ENCODE measurements at regions not wholly inside any gene's neighbourhood (a gene's known extent, or its start where the extent isn't known, plus 50 kb on each side); places are given as distances from the start of the nearest gene placed in this dataset.

GRCh38 chr4:45131020-45131419, 404.7 kb upstream of the GNPDA2 start:
- H3K14ac ChIP-seq (ENCODE audit: low read length in 2 of 2): no peak overlapping the region
- DNase-seq: no peak
- no peak overlapping the region for H3K4me2 ChIP-seq (ENCODE audit: low read length, poor library complexity, severe bottlenecking)
- no peak overlapping the region for H2AK5ac ChIP-seq (ENCODE audit: low read length, severe bottlenecking)
- no peak overlapping the region for H3K23ac ChIP-seq (ENCODE audit: low read length in 2 of 2)
- no peak overlapping the region for H3K9ac ChIP-seq (ENCODE audit: low read length)
- H3K27ac ChIP-seq (ENCODE audit: low read length, poor library complexity, severe bottlenecking): no peak overlapping the region
- no CpG with 5 or more reads among the region's 3 CpGs for WGBS
- H4K8ac ChIP-seq (ENCODE audit: low read length): no peak overlapping the region
- H2BK5ac ChIP-seq (ENCODE audit: low read depth, low read length, poor library complexity, severe bottlenecking): no peak overlapping the region
- no peak overlapping the region for H2BK15ac ChIP-seq (ENCODE audit: low read depth, poor library complexity, severe bottlenecking)
- H3K79me1 ChIP-seq (replicated peaks; ENCODE audit: low read length, poor library complexity, severe bottlenecking): no peaks in the 10 kb centered on the region
- no peaks in the 10 kb centered on the region for H3K36me3 ChIP-seq (ENCODE audit: control insufficient read depth in 1 of 2, insufficient read depth in 2 of 2, low read depth in 1 of 2, low read length in 2 of 2)
- H3K18ac ChIP-seq (ENCODE audit: low read depth in 1 of 2, low read length in 2 of 2): no peak overlapping the region
- no peaks in the 10 kb centered on the region for H3K4me1 ChIP-seq (ENCODE audit: control insufficient read depth, insufficient read depth, low read depth, low read length)
- peaks cover 3% of the 10 kb centered on the region for H3K9me3 ChIP-seq (ENCODE audit: control insufficient read depth, low read length)
- H3K4ac ChIP-seq (ENCODE audit: low read depth in 1 of 2, low read length in 2 of 2): no peak overlapping the region
- no peak overlapping the region for H4K91ac ChIP-seq (ENCODE audit: low read length)
- H2BK12ac ChIP-seq (ENCODE audit: low read length in 2 of 2): no peak overlapping the region
- H2AFZ ChIP-seq (ENCODE audit: low read depth, low read length): no peak overlapping the region
- H2BK120ac ChIP-seq (ENCODE audit: low read depth, low read length): no peak overlapping the region
- H3K4me3 ChIP-seq (ENCODE audit: insufficient read depth in 1 of 2, low read depth in 1 of 2, low read length in 2 of 2): no peak overlapping the region
- no peaks in the 10 kb centered on the region for H3K27me3 ChIP-seq (ENCODE audit: control insufficient read depth in 1 of 2, insufficient read depth in 1 of 2, low read length in 2 of 2)

DNA sequence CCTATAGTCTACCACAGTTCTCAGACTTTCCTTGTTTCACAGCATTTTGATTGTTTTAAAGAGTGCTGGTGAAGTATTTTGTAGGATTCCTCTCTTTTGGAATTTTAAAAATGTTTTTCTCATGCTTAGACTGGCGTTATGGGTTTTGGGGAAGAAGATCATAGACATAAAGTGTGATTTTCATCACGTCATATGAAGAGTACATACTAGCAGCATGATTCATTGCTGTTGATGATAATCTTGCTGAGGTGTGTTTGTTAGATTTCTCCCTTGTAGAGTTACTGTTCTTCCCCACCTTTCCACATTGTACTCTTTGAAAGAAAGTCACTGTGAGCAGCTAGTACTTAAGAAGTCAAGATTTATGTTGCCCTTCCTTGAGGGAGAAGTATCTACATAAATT, 396.1 kb upstream of the GNPDA2 start:
- H3K9ac ChIP-seq (ENCODE audit: low read length): no peak overlapping the region
- no peak for DNase-seq
- H2BK120ac ChIP-seq (ENCODE audit: low read depth, low read length): no peak overlapping the region
- H2BK12ac ChIP-seq (ENCODE audit: low read length in 2 of 2): no peak overlapping the region
- no peak overlapping the region for H4K91ac ChIP-seq (ENCODE audit: low read length)
- H3K9me3 ChIP-seq (ENCODE audit: control insufficient read depth, low read length): no peaks in the 10 kb centered on the region
- H4K8ac ChIP-seq (ENCODE audit: low read length): no peak overlapping the region
- H3K79me1 ChIP-seq (replicated peaks; ENCODE audit: low read length, poor library complexity, severe bottlenecking): no peaks in the 10 kb centered on the region
- H3K23ac ChIP-seq (ENCODE audit: low read length in 2 of 2): no peak overlapping the region
- no peak overlapping the region for H3K27ac ChIP-seq (ENCODE audit: low read length, poor library complexity, severe bottlenecking)
- WGBS: 69% methylated on average over 2 of the region's 2 CpGs
- H2AK5ac ChIP-seq (ENCODE audit: low read length, severe bottlenecking): no peak overlapping the region
- no peak overlapping the region for H3K18ac ChIP-seq (ENCODE audit: low read depth in 1 of 2, low read length in 2 of 2)
- no peak overlapping the region for H3K4ac ChIP-seq (ENCODE audit: low read depth in 1 of 2, low read length in 2 of 2)
- H3K36me3 ChIP-seq (ENCODE audit: control insufficient read depth in 1 of 2, insufficient read depth in 2 of 2, low read depth in 1 of 2, low read length in 2 of 2): no peaks in the 10 kb centered on the region
- no peak overlapping the region for H3K4me2 ChIP-seq (ENCODE audit: low read length, poor library complexity, severe bottlenecking)
- H3K27me3 ChIP-seq (ENCODE audit: control insufficient read depth in 1 of 2, insufficient read depth in 1 of 2, low read length in 2 of 2): no peaks in the 10 kb centered on the region
- no peak overlapping the region for H2BK15ac ChIP-seq (ENCODE audit: low read depth, poor library complexity, severe bottlenecking)
- no peak overlapping the region for H3K14ac ChIP-seq (ENCODE audit: low read length in 2 of 2)
- no peak overlapping the region for H2BK5ac ChIP-seq (ENCODE audit: low read depth, low read length, poor library complexity, severe bottlenecking)
- H3K4me1 ChIP-seq (ENCODE audit: control insufficient read depth, insufficient read depth, low read depth, low read length): no peaks in the 10 kb centered on the region
- no peak overlapping the region for H3K4me3 ChIP-seq (ENCODE audit: insufficient read depth in 1 of 2, low read depth in 1 of 2, low read length in 2 of 2)
- no peak overlapping the region for H2AFZ ChIP-seq (ENCODE audit: low read depth, low read length)

DNA sequence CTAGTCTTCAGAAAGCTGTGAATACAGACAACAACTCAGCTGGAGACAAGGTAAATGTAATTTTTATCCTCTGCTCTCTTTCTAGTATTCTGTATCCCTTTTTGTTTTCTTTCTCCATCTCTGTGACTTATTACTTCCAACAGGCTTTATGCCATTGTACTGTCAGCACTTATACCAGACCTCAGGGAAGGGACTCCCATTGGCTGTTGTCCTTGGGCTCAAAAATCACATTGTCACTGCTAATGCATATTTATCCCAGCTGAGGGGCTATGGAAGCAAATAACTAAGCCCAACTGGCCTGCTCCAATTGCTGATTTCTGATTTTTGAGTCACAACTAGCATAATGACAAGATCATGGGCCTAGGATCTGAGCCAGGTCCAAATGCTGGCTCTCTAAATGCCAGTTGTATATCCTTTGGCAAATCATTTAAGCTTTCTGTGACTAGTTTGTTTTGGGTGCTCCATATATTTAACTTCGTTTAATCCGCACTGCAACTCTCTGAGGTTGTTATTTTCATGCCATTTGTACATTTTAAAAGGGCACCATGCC, 395.1 kb upstream of the GNPDA2 start:
- Histone ChIP-seq H3K27ac (ENCODE audit: low read length, poor library complexity, severe bottlenecking) (no peak overlapping the region), H3K4ac (ENCODE audit: low read depth in 1 of 2, low read length in 2 of 2) (no peak overlapping the region), H2AFZ (ENCODE audit: low read depth, low read length) (no peak overlapping the region), H3K4me1 (ENCODE audit: control insufficient read depth, insufficient read depth, low read depth, low read length) (no peaks in the 10 kb centered on the region), H3K23ac (ENCODE audit: low read length in 2 of 2) (no peak overlapping the region), H3K9me3 (ENCODE audit: control insufficient read depth, low read length) (no peaks in the 10 kb centered on the region), H3K4me2 (ENCODE audit: low read length, poor library complexity, severe bottlenecking) (no peak overlapping the region), H3K79me1 (replicated peaks; ENCODE audit: low read length, poor library complexity, severe bottlenecking) (no peaks in the 10 kb centered on the region), H3K9ac (ENCODE audit: low read length) (no peak overlapping the region), H3K4me3 (ENCODE audit: insufficient read depth in 1 of 2, low read depth in 1 of 2, low read length in 2 of 2) (no peak overlapping the region), H3K14ac (ENCODE audit: low read length in 2 of 2) (no peak overlapping the region), H3K36me3 (ENCODE audit: control insufficient read depth in 1 of 2, insufficient read depth in 2 of 2, low read depth in 1 of 2, low read length in 2 of 2) (no peaks in the 10 kb centered on the region), H2BK15ac (ENCODE audit: low read depth, poor library complexity, severe bottlenecking) (no peak overlapping the region), H2BK5ac (ENCODE audit: low read depth, low read length, poor library complexity, severe bottlenecking) (no peak overlapping the region), H3K18ac (ENCODE audit: low read depth in 1 of 2, low read length in 2 of 2) (no peak overlapping the region), H3K27me3 (ENCODE audit: control insufficient read depth in 1 of 2, insufficient read depth in 1 of 2, low read length in 2 of 2) (no peaks in the 10 kb centered on the region), H2BK12ac (ENCODE audit: low read length in 2 of 2) (no peak overlapping the region), H4K8ac (ENCODE audit: low read length) (no peak overlapping the region), H4K91ac (ENCODE audit: low read length) (no peak overlapping the region), H2AK5ac (ENCODE audit: low read length, severe bottlenecking) (no peak overlapping the region), H2BK120ac (ENCODE audit: low read depth, low read length) (no peak overlapping the region)
- no peak for DNase-seq
- no CpG with 5 or more reads among the region's 2 CpGs for WGBS

GRCh38 chr4:45120163-45120562, 393.8 kb upstream of the GNPDA2 start:
- Histone ChIP-seq H3K36me3 (ENCODE audit: control insufficient read depth in 1 of 2, insufficient read depth in 2 of 2, low read depth in 1 of 2, low read length in 2 of 2) (no peaks in the 10 kb centered on the region), H3K4me1 (ENCODE audit: control insufficient read depth, insufficient read depth, low read depth, low read length) (no peaks in the 10 kb centered on the region), H3K4me2 (ENCODE audit: low read length, poor library complexity, severe bottlenecking) (no peak overlapping the region), H4K8ac (ENCODE audit: low read length) (no peak overlapping the region), H2BK12ac (ENCODE audit: low read length in 2 of 2) (no peak overlapping the region), H2BK15ac (ENCODE audit: low read depth, poor library complexity, severe bottlenecking) (no peak overlapping the region), H4K91ac (ENCODE audit: low read length) (no peak overlapping the region), H3K14ac (ENCODE audit: low read length in 2 of 2) (no peak overlapping the region), H2AK5ac (ENCODE audit: low read length, severe bottlenecking) (no peak overlapping the region), H3K27me3 (ENCODE audit: control insufficient read depth in 1 of 2, insufficient read depth in 1 of 2, low read length in 2 of 2) (no peaks in the 10 kb centered on the region), H3K9ac (ENCODE audit: low read length) (no peak overlapping the region), H3K4ac (ENCODE audit: low read depth in 1 of 2, low read length in 2 of 2) (no peak overlapping the region), H3K18ac (ENCODE audit: low read depth in 1 of 2, low read length in 2 of 2) (no peak overlapping the region), H2BK120ac (ENCODE audit: low read depth, low read length) (no peak overlapping the region), H3K9me3 (ENCODE audit: control insufficient read depth, low read length) (no peaks in the 10 kb centered on the region), H3K4me3 (ENCODE audit: insufficient read depth in 1 of 2, low read depth in 1 of 2, low read length in 2 of 2) (no peak overlapping the region), H3K79me1 (replicated peaks; ENCODE audit: low read length, poor library complexity, severe bottlenecking) (no peaks in the 10 kb centered on the region), H3K27ac (ENCODE audit: low read length, poor library complexity, severe bottlenecking) (no peak overlapping the region), H2BK5ac (ENCODE audit: low read depth, low read length, poor library complexity, severe bottlenecking) (no peak overlapping the region), H3K23ac (ENCODE audit: low read length in 2 of 2) (no peak overlapping the region), H2AFZ (ENCODE audit: low read depth, low read length) (no peak overlapping the region)
- 72% methylated on average over 2 of the region's 3 CpGs for WGBS
- DNase-seq: no peak

Measured in mesenchymal stem cell (in vitro differentiated cells and primary cell).